Breast epithelium (tissue), 4 donors: ENCODE measurements at regions not wholly inside any gene's neighbourhood (a gene's known extent, or its start where the extent isn't known, plus 50 kb on each side); places are given as distances from the start of the nearest gene placed in this dataset.
A peak's percentile ranks its signal among the peaks of the same experiment; 100 is the strongest.

ENCODE experiments used
- DNase-seq, 2 donors: peaks; one replicate each; pipeline ENCODE4 v3.0.0-alpha.2; 2019; ENCODE audit warnings: low spot score in 2 of 2
- H3K27ac ChIP-seq, 2 donors: fragments of 200-600 bp; sonication (generic) in 1 of 2; one replicate each; pipeline ENCODE4 v1.5.1; 2016 to 2019; ENCODE audit warnings: mild to moderate bottlenecking in 1 of 2
- H3K27me3 ChIP-seq, 2 donors: fragments of 200-600 bp; sonication (generic) in 1 of 2; one replicate each; pipeline versions ENCODE4 v1.5.1 to v1.6.0; 2017 to 2019; ENCODE audit warnings: control low read depth in 1 of 2, mild to moderate bottlenecking in 1 of 2
- H3K36me3 ChIP-seq: fragments of 200-600 bp; one replicate; pipeline ENCODE4 v1.5.1; 2019
- H3K4me1 ChIP-seq, 2 donors: fragments of 200-600 bp; sonication (generic); one replicate each; pipeline ENCODE4 v1.5.1; 2016 to 2019; ENCODE audit warnings: control low read depth in 1 of 2
- H3K4me3 ChIP-seq, 3 donors: fragments of 200-600 bp; sonication (generic); 1 replicate in 2 of 3; 2 replicates in 1 of 3; pipeline ENCODE4 v1.5.1; 2016 to 2019; ENCODE audit warnings: mild to moderate bottlenecking in 3 of 3, moderate library complexity in 2 of 3
- H3K9me3 ChIP-seq, 2 donors: fragments of 200-600 bp; sonication (generic) in 1 of 2; one replicate each; pipeline ENCODE4 v1.5.1; 2016 to 2019; ENCODE audit warnings: control low read depth in 1 of 2
- CTCF ChIP-seq, 3 donors: fragments of 450-650 bp; IDR thresholded peaks; one replicate each; pipeline ENCODE4 v1.5.1; 2016 to 2017; ENCODE audit warnings: antibody characterized with exemption in 3 of 3, mild to moderate bottlenecking in 3 of 3, moderate library complexity in 3 of 3
- POLR2A ChIP-seq: fragments of 450-650 bp; IDR thresholded peaks from one replicate; pipeline ENCODE4 v1.6.1; 2016; ENCODE audit warnings: antibody characterized with exemption, mild to moderate bottlenecking, moderate library complexity
- POLR2AphosphoS5 ChIP-seq, 3 donors: sonication (generic); formaldehyde crosslinking; IDR thresholded peaks; one replicate each; pipeline ENCODE4 v1.6.1; 2017; ENCODE audit warnings: antibody characterized with exemption in 3 of 3
- intact Hi-C: fragments of 100-400 bp; cut with DNase I; formaldehyde crosslinking; loops from one replicate; pipeline ENCODE4 v1.15.1; 2023; ENCODE audit warnings: low total_unique reads

GRCh38 chr3:127107491-127108375, 85.2 kb upstream of the PRR23E start:
- peak in 1 of 2 donors; percentile 46 for DNase-seq
- H3K9me3 ChIP-seq: peaks cover 12 to 17% of the 10 kb centered on the region in 2 donors

GRCh38 chr3:127108796-127109195, 84.1 kb upstream of the PRR23E start:
- Histone ChIP-seq H3K36me3 (no peaks in the 10 kb centered on the region), H3K4me3 (no peak overlapping the region), H3K27ac (no peak overlapping the region), H3K9me3 (peaks cover 21 to 23% of the 10 kb centered on the region in 2 donors), H3K27me3 (no peaks in the 10 kb centered on the region), H3K4me1 (no peaks in the 10 kb centered on the region)
- no peak for DNase-seq
- no peak for TF ChIP-seq CTCF (IDR thresholded peaks at IDR 0.05)
- TF ChIP-seq POLR2AphosphoS5 (IDR thresholded peaks at IDR 0.05): no peak
- no peak for TF ChIP-seq POLR2A
- intact Hi-C loops: no loop called here

More at GRCh38 chr3:127107491-127108375, 85.2 kb upstream of the PRR23E start:
- intact Hi-C loops: no loop called here
- TF ChIP-seq CTCF (IDR thresholded peaks at IDR 0.05) (no peak), POLR2A (no peak)
- no peak overlapping the region for H3K4me3 ChIP-seq
- no peaks in the 10 kb centered on the region for H3K27me3 ChIP-seq
- H3K27ac ChIP-seq: no peak overlapping the region
- H3K4me1 ChIP-seq: no peaks in the 10 kb centered on the region
- H3K36me3 ChIP-seq: no peaks in the 10 kb centered on the region

- Histone ChIP-seq H3K9me3 (peaks cover 21 to 23% of the 10 kb centered on the region in 2 donors), H3K27ac (no peak overlapping the region), H3K36me3 (no peaks in the 10 kb centered on the region), H3K27me3 (no peaks in the 10 kb centered on the region), H3K4me3 (no peak overlapping the region), H3K4me1 (no peaks in the 10 kb centered on the region)
- TF ChIP-seq POLR2AphosphoS5 (IDR thresholded peaks at IDR 0.05) (no peak), CTCF (IDR thresholded peaks at IDR 0.05) (no peak), POLR2A (no peak)
- intact Hi-C loops: loop anchor here (5.0 kb wide), 1 partner anchor 1481 kb away; no protein-coding TSS in a partner anchor
- no peak for DNase-seq
Measured at GRCh38 chr3:127110982-127111693, 81.8 kb upstream of the PRR23E start.

- intact Hi-C loops: loop anchor here (5.0 kb wide), 1 partner anchor 1479 kb away; no protein-coding TSS in a partner anchor
- DNase-seq: no peak
Measured at GRCh38 chr3:127112796-127113570, 79.9 kb upstream of the PRR23E start.

More at GRCh38 chr3:127112796-127113570, 79.9 kb upstream of the PRR23E start:
- no peak for TF ChIP-seq POLR2A
- TF ChIP-seq CTCF (IDR thresholded peaks at IDR 0.05): no peak
- TF ChIP-seq POLR2AphosphoS5 (IDR thresholded peaks at IDR 0.05): no peak
- H3K4me1 ChIP-seq: no peaks in the 10 kb centered on the region
- H3K36me3 ChIP-seq: no peaks in the 10 kb centered on the region
- H3K27ac ChIP-seq: no peak overlapping the region
- no peak overlapping the region for H3K4me3 ChIP-seq
- H3K9me3 ChIP-seq: peaks cover 21 to 23% of the 10 kb centered on the region in 2 donors
- no peaks in the 10 kb centered on the region for H3K27me3 ChIP-seq
